Progenitor cell of endocrine pancreas (in vitro differentiated cells): ENCODE measurements at regions not wholly inside any gene's neighbourhood (a gene's known extent, or its start where the extent isn't known, plus 50 kb on each side); places are given as distances from the start of the nearest gene placed in this dataset.

Experiments used
- DNase-seq: peaks from one replicate; pipeline ENCODE4 v3.0.0; 2021; ENCODE audit warnings: low spot score; ENCODE audit not compliant: unreplicated experiment
- H3K27ac Mint-ChIP-seq: 2 replicates; pipeline ENCODE4 v1.8.0; 2021; ENCODE audit warnings: mild to moderate bottlenecking, moderate library complexity, mixed read lengths
- H3K27me3 Mint-ChIP-seq: 2 replicates; pipeline ENCODE4 v1.8.0; 2021; ENCODE audit warnings: mixed read lengths
- H3K36me3 Mint-ChIP-seq: 2 replicates; pipeline ENCODE4 v1.8.0; 2022; ENCODE audit warnings: mixed read lengths; ENCODE audit not compliant: insufficient read depth
- H3K4me1 Mint-ChIP-seq: 2 replicates; pipeline ENCODE4 v1.8.0; 2021; ENCODE audit warnings: low read depth, mixed read lengths
- H3K4me3 Mint-ChIP-seq: 2 replicates; pipeline ENCODE4 v1.8.0; 2021; ENCODE audit warnings: low read depth, mild to moderate bottlenecking, moderate library complexity, mixed read lengths
- H3K9me3 Mint-ChIP-seq: 2 replicates; pipeline ENCODE4 v1.8.0; 2021; ENCODE audit warnings: low read depth, mixed read lengths
- TF ChIP-seq, protein P1 (sequence below): fragments of 200-600 bp; sonication (generic); IDR thresholded peaks from one replicate; pipeline ENCODE4 v1.5.0; 2021; ENCODE audit warnings: antibody characterized with exemption, mild to moderate bottlenecking; ENCODE audit not compliant: unreplicated experiment

DNA sequence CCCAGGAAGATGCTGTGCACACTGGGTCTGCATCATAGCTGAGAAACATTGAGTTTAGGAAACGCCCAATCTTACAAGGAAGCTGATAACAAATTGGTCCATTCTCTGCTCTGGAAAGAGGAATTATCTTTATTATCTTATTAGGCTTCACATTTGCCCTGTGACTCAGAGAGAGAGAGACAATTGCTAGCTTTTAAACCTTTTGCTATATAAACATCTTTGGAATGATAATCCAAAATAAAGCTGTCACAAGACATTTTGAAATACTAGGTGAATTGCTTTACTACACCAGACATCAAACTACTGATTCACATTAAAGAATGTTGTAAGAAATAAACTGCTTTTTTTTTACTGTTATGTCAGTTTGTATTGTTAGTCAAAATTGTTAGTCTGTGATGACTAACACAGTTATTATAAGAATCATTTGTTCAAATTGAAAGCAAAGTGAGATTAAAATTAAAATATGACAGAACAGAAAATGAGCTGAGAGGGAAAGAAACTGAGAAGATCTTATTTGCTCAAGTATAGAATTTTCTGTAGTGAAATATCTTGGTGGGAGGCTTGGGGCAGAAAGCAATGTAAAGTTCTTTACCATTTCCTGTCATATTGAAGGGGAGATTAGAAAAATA lies 765.4 kb upstream of the PCDH10 start:
- no peaks in the 10 kb centered on the region for H3K9me3 Mint-ChIP-seq
- no peak overlapping the region for H3K4me3 Mint-ChIP-seq
- TF ChIP-seq, protein P1, sequence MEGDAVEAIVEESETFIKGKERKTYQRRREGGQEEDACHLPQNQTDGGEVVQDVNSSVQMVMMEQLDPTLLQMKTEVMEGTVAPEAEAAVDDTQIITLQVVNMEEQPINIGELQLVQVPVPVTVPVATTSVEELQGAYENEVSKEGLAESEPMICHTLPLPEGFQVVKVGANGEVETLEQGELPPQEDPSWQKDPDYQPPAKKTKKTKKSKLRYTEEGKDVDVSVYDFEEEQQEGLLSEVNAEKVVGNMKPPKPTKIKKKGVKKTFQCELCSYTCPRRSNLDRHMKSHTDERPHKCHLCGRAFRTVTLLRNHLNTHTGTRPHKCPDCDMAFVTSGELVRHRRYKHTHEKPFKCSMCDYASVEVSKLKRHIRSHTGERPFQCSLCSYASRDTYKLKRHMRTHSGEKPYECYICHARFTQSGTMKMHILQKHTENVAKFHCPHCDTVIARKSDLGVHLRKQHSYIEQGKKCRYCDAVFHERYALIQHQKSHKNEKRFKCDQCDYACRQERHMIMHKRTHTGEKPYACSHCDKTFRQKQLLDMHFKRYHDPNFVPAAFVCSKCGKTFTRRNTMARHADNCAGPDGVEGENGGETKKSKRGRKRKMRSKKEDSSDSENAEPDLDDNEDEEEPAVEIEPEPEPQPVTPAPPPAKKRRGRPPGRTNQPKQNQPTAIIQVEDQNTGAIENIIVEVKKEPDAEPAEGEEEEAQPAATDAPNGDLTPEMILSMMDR: no peak
- no peaks in the 10 kb centered on the region for H3K27me3 Mint-ChIP-seq
- H3K4me1 Mint-ChIP-seq: no peaks in the 10 kb centered on the region
- no peak for DNase-seq
- H3K27ac Mint-ChIP-seq: no peak overlapping the region
- H3K36me3 Mint-ChIP-seq: no peaks in the 10 kb centered on the region

DNA sequence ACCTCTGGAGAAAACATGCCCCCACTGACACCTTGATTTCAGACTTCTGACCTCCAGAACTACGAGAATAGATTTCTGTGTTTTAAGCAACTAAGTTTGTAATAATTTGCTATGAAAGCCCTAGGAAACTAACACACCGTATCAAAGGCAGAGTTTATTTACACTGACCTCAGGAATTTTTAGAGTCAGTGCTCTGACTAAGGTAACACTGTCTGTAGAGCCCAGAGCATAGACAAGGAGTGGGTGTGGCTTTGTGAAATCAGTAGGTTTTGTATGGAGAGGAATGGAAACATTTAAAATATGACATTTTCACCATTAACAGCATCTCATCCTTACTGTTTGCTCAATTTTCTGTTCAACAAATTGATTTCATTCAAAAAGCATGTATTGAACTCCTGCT lies 764.4 kb upstream of the PCDH10 start:
- Mint-ChIP-seq H3K27ac (no peak overlapping the region), H3K4me3 (no peak overlapping the region), H3K4me1 (no peaks in the 10 kb centered on the region), H3K27me3 (no peaks in the 10 kb centered on the region), H3K36me3 (no peaks in the 10 kb centered on the region), H3K9me3 (peaks cover 5% of the 10 kb centered on the region)
- no peak for DNase-seq
- TF ChIP-seq, protein P1: no peak

DNA sequence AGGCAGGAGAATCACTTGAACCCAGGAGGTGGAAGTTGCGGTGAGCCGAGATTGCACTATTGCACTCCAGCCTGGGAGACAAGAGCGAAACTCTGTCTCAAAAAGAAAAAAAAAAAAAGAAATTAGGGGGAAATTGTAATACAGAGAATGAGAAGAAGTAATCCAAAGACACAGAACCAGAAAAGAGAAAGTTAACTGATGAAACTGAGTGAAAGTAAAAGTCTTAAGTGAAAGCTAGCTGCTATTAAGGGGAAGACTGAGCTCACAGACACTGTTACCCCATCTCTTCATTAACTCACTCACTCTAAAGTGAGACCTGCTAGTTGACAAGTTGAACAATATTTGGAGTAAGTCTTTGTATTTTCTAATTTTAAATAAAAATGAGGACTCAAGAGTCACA lies 763.0 kb upstream of the PCDH10 start:
- TF ChIP-seq, protein P1: no peak
- Mint-ChIP-seq H3K9me3 (peaks cover 5% of the 10 kb centered on the region), H3K4me1 (no peaks in the 10 kb centered on the region), H3K4me3 (no peak overlapping the region), H3K27ac (no peak overlapping the region), H3K36me3 (no peaks in the 10 kb centered on the region), H3K27me3 (no peaks in the 10 kb centered on the region)
- DNase-seq: no peak

DNA sequence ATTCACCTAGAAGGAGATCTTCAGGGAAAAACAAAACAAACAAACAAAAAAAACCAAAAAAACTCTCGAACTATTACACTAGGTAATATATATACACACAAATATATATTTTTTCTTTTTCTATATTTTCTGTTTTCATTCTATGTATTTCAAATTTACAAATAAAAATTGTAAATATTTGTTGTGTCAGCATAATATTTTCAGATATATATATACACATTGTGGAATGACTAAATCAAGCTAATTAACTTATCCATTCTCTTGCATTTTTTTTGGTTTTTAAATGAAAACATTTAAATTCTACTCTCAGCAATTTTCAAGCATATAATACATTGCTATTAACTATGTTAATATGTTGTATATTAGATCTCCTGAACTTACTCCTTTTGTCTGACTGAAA lies 762.0 kb upstream of the PCDH10 start:
- DNase-seq: no peak
- Mint-ChIP-seq H3K4me1 (no peaks in the 10 kb centered on the region), H3K4me3 (no peak overlapping the region), H3K27me3 (no peaks in the 10 kb centered on the region), H3K36me3 (no peaks in the 10 kb centered on the region), H3K9me3 (peaks cover 5% of the 10 kb centered on the region), H3K27ac (no peak overlapping the region)
- TF ChIP-seq, protein P1: no peak

DNA sequence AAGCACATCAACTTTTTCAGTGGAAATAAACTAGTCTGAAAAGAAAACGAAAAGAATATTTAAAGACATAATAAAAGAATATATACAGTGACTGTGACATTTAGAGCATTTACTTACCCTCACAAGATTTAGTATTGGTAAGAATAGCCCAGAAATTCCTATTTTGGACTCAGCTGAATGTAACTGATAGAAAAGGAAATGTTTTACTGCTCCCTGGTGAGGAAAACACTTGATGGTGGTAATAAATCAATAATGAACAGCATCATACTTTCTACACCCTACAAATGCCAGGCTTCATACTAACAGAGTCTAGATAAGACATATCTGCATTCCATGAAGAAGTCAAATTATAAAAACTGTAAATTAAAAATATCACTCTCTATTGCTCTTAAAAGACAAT lies 753.5 kb upstream of the PCDH10 start:
- peaks cover 3% of the 10 kb centered on the region for H3K9me3 Mint-ChIP-seq
- no peaks in the 10 kb centered on the region for H3K27me3 Mint-ChIP-seq
- no peak overlapping the region for H3K4me3 Mint-ChIP-seq
- H3K4me1 Mint-ChIP-seq: no peaks in the 10 kb centered on the region
- H3K27ac Mint-ChIP-seq: no peak overlapping the region
- H3K36me3 Mint-ChIP-seq: no peaks in the 10 kb centered on the region
- no peak for DNase-seq
- TF ChIP-seq, protein P1: no peak
